ENCODE measurements at regions not wholly inside any gene's neighbourhood (a gene's known extent, or its start where the extent isn't known, plus 50 kb on each side); places are given as distances from the start of the nearest gene placed in this dataset.

GRCh38 chr7:38054199-38054598, 123.8 kb upstream of the STARD3NL start:
- intact Hi-C loops (cut with DNase I; ENCODE audit: low total_unique reads) (no loop called here), in situ Hi-C loops (cut with MboI; ENCODE audit: low pct_ligation_motif_present in 1 of 4, low pct_unique_long_range_greater_than_20kb in 1 of 4, low sequenced_read_pairs in 3 of 4) (no loop called here)
- WGBS, 2 donors (ENCODE audit: low coverage in 1 of 2): 67 to 78% methylated on average over 1 to 3 of the region's 3 CpGs
- no peak for DNase-seq
- Histone ChIP-seq H3K9me3 (no peaks in the 10 kb centered on the region), H3K4me1 (no peaks in the 10 kb centered on the region), H3K27ac (no peak overlapping the region), H3K27me3 (no peaks in the 10 kb centered on the region), H3K4me3 (no peak overlapping the region), H3K36me3 (no peaks in the 10 kb centered on the region)
- TF ChIP-seq EP300 (IDR thresholded peaks at IDR 0.05; ENCODE audit: low read depth) (no peak), POLR2AphosphoS5 (IDR thresholded peaks at IDR 0.05) (no peak), POLR2A (IDR thresholded peaks at IDR 0.05) (no peak), CTCF (IDR thresholded peaks at IDR 0.05) (no peak)

- Histone ChIP-seq H3K9me3 (no peaks in the 10 kb centered on the region), H3K36me3 (no peaks in the 10 kb centered on the region), H3K4me3 (no peak overlapping the region), H3K27me3 (no peaks in the 10 kb centered on the region), H3K27ac (no peak overlapping the region), H3K4me1 (no peaks in the 10 kb centered on the region)
- TF ChIP-seq POLR2AphosphoS5 (IDR thresholded peaks at IDR 0.05) (no peak), POLR2A (IDR thresholded peaks at IDR 0.05) (no peak), EP300 (IDR thresholded peaks at IDR 0.05; ENCODE audit: low read depth) (no peak), CTCF (IDR thresholded peaks at IDR 0.05) (no peak)
- no peak for DNase-seq
- in situ Hi-C loops (cut with MboI; ENCODE audit: low pct_ligation_motif_present in 1 of 4, low pct_unique_long_range_greater_than_20kb in 1 of 4, low sequenced_read_pairs in 3 of 4) (no loop called here), intact Hi-C loops (cut with DNase I; ENCODE audit: low total_unique reads) (no loop called here)
- WGBS, 2 donors (ENCODE audit: low coverage in 1 of 2): 50 to 75% methylated on average over 1 to 4 of the region's 4 CpGs
Observed at GRCh38 chr7:38057829-38058228, 120.2 kb upstream of the STARD3NL start.

GRCh38 chr7:38060116-38060515, 117.9 kb upstream of the STARD3NL start:
- in situ Hi-C loops (cut with MboI; ENCODE audit: low pct_ligation_motif_present in 1 of 4, low pct_unique_long_range_greater_than_20kb in 1 of 4, low sequenced_read_pairs in 3 of 4) (no loop called here), intact Hi-C loops (cut with DNase I; ENCODE audit: low total_unique reads) (no loop called here)
- Histone ChIP-seq H3K4me1 (no peaks in the 10 kb centered on the region), H3K9me3 (no peaks in the 10 kb centered on the region), H3K27me3 (no peaks in the 10 kb centered on the region), H3K27ac (no peak overlapping the region), H3K36me3 (no peaks in the 10 kb centered on the region), H3K4me3 (no peak overlapping the region)
- DNase-seq: no peak
- 64 to 73% methylated on average over 4 of the region's 4 CpGs for WGBS, 2 donors (ENCODE audit: low coverage in 1 of 2)
- TF ChIP-seq POLR2A (IDR thresholded peaks at IDR 0.05) (no peak), CTCF (IDR thresholded peaks at IDR 0.05) (no peak)

GRCh38 chr7:38060637-38061036, 117.4 kb upstream of the STARD3NL start:
- Histone ChIP-seq H3K27ac (no peak overlapping the region), H3K4me1 (no peaks in the 10 kb centered on the region), H3K9me3 (no peaks in the 10 kb centered on the region), H3K4me3 (no peak overlapping the region), H3K36me3 (no peaks in the 10 kb centered on the region), H3K27me3 (no peaks in the 10 kb centered on the region)
- TF ChIP-seq POLR2A (IDR thresholded peaks at IDR 0.05) (no peak), CTCF (IDR thresholded peaks at IDR 0.05) (no peak), EP300 (IDR thresholded peaks at IDR 0.05; ENCODE audit: low read depth) (no peak), POLR2AphosphoS5 (IDR thresholded peaks at IDR 0.05) (no peak)
- no peak for DNase-seq
- intact Hi-C loops (cut with DNase I; ENCODE audit: low total_unique reads) (no loop called here), in situ Hi-C loops (cut with MboI; ENCODE audit: low pct_ligation_motif_present in 1 of 4, low pct_unique_long_range_greater_than_20kb in 1 of 4, low sequenced_read_pairs in 3 of 4) (no loop called here)
- 79 to 82% methylated on average over 1 of the region's 1 CpG for WGBS, 2 donors (ENCODE audit: low coverage in 1 of 2)
